ENCODE measurements at regions not wholly inside any gene's neighbourhood (a gene's known extent, or its start where the extent isn't known, plus 50 kb on each side); places are given as distances from the start of the nearest gene placed in this dataset.

DNA sequence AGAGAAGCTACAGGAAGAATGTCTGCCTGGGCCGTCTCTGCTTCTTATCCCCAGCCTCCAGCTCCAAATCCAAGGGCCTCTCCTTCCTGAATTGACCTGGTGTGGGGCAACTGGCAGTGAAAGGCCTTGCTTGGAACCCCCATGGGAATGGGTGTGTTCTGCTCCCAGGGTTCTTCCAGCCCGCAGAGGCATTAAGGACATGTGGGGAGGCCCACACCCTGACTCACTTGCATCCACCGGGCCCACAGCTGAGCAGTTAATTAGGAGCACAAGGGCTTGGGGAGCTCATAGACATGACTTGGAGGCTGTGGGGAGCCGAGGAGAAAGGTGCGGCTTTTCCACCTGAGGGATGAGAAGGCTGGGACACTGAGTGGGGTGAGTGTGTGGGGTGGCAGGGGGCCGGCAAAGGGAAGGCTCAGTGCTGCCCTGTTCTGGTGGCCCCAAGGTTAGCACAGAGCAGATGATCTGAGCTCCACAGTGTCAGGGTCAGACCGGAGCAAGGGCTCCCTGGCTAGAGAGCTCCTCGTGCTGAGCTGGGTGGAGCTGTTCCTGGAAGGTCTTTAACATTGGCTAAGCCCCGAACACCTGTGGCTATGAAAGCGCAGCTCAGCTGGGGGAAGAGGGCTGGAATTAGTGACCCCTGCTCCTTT is 64.5 kb upstream of the NECTIN1 start:
- DNase-seq, result no peak

DNA sequence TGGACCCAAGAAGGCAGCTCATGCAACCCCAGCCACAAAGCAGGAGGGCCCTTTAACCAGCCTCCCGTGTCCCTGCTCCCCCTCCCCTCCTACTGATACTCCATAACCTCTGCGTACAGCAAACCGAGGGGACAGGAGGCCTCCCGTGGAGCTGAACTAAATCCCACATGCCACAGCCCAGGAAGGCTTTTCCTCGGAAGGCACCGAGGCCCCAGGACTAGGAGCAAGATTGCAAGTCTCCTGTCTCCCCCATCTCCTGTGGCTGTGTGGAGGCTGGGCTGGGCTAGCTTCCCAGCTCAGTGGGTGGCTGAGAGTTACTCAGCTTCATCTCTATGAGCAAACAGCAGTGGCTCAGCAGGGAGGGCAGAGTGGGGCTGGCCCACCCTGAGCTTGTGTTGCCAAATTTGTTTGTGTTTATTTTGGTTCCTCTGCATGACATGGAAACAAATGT is 62.7 kb upstream of the NECTIN1 start:
- no peak for DNase-seq

DNA sequence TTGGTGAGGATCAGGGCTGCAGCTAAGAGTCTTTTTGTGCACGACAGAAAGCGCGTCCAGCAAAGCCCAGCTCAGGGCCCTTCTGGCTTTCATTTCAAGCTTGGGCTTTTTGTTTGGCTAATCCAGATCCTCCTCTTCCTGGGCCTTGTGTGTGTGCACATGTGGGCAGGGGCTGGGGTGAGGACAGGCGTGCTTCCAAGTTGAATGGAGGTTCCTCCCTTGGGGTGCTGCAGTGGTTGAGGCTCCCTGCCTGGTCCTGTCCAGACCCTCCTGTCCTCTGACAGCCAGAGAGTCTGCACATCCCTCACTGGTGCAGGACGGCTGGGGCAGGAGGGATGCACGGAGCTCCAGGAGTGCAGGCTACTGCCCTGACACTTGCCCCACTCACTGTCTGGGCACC is 62.0 kb upstream of the NECTIN1 start:
- DNase-seq, result no peak

DNA sequence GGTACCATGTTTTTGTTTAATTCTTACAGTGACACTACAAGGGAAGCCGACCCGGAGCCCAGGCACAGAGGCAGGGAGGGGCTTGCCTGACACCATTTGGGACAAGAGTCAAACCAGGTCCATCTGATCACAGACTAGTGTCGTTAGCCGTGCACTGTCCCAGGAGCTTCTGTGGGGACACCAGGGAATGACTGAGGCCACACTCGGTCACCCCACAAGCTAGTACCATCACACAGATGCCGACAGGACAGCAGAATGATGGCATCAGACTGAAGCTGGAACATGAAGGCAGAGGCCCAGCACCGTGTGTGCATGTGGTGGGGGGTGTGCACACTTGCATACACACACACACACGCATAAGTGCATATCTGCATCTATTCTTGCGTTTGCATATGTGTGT is 61.5 kb upstream of the NECTIN1 start:
- DNase-seq, result no peak

DNA sequence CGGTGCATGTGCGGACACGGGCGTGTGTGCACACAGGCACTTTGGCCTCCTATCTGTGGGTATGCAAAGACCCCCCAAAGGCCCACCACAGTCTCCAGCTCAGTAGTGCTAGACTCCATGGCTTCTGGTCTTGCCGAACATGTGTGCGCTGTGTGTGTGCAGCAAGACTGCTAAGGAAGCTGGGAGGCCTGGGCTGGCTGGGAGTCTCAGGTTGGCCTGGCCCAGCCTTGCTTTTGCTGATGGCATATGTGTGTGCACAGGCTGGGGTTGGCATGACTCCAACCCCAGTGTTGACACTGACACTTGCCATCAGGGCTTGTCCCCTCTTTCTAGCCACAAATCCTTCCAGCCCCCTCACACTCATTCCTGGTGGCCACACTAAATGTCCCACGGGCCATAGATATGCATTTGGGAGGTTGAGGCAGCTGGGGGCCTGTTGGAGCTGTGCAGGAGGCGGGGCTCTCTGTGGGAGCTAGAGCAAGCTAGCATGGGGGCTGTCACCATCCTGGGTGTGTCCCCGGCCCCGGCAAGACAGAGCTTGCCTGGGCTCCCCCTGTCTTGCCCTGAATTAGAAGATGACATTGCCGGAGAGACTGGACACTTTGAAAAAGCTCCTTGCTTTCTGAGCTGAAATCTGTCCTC is 60.9 kb upstream of the NECTIN1 start:
- no peak for DNase-seq

DNA sequence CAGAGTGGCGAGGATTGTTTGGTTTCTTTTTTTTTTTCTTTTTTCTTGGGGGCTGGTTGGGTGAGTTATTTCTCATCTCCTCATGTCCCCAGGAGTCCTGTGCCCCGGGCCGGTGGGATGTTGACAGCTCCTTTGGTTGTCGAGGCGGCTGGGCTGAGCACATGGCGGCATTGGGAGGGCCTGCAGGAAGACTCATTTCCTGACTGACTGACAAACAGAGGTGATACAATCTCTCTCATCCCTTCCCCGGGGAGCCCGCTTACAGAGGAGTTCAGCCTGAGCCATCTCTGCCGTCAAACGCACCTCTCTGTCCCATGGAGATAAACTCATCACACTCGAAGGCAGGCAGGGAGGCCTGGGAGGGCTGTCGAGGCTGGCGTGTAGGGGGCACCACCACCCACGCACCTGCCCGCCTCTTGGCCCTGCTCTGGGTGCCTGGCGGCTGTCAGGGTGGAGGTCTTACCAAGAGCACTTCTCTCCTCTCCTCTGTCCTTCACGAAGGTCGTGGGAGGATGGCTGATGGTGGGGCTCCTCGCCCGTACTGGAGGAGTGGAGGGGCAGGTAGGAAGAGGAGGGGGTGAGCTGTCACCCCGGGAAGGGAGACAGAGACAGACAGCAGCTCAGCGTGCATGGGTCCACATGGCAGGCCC is 60.0 kb upstream of the NECTIN1 start:
- DNase-seq, result no peak

DNA sequence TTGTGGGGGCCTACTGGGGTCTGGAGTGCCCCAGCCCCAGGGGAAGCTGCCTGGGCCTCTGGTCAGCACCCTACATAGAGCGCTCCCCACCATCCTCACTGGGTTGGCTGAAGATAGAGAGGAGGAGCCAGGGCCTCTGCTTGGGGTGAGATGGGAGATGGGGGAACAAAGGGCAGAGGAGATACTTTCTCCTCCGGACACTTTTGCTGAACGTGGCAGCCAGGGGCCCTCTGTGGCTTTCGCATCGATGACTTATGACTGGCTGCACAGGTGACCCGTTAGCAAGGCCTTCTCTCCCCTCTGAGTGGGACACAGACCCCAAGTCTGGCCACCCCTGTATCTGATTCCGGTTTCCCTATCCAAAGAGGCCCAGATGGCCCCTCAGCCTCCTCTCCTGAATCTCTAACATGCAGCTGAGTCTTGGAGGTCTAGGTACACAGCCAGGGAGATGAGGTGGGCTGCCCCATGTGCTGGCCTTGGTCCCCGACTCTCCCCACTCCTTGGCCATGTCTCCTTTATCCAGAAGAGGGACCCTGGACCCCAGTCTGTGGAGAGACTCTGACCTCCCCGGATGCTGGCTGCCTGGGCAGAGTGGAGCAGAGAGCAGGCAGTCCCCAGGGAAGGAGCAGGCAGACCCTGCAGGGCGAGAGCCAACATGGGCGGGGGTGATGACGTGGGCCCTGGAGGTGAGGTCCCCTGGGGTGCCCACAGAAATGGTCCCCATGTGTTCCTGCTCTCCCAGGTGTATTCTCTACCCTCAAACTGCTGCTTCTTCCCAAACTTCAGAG is 59.3 kb upstream of the NECTIN1 start:
- no peak for DNase-seq

DNA sequence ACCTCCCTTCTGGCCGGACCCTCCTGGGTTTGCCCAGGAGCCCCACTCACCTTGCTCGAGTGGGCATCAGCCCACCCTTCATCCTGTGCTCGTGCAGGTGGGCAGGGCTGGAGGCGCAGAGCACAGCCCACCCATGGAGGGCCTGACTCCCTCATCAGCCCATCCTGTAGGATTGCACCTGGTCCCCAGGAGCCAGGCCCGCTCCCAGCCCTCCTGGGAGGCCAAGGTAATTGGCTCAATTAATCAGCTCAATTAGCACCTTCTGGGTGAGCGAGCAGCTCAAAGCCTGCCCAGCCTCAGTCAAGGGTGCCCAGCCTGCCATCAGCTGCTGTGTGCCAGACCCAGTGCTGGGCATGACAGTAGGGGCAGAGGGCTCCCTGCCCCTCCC is 58.1 kb upstream of the NECTIN1 start:
- DNase-seq, result no peak

DNA sequence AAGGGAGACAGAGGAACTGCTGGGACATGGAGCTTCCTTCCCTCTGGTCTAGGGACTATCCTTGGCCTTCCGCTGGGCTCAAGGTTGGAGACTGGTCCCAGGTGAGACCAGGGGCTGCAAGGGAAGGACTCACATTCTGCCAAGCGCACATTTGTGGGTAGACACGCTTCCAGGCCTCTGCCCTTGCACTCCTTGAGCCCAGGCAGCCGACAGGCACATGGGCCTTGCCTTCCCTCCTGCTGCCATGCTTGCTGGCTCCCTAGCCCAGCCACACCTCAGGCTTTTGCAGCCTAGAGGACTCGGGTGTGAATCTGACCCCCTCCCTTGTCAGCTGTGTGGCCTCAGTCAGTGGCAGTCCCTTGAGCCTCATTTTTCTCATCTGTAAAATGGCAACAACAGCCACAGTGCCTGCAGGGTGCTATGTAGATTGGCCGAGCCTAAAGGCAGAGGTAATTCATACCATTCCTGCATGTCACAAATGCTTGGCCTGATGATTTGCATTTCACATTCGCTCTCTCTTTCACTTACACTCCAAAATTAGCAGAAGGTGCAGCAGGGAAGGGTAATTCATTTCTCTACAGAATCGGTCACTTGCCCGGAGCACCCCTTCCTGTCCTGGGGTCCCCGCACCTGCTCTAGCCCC is 57.6 kb upstream of the NECTIN1 start:
- no peak for DNase-seq

DNA sequence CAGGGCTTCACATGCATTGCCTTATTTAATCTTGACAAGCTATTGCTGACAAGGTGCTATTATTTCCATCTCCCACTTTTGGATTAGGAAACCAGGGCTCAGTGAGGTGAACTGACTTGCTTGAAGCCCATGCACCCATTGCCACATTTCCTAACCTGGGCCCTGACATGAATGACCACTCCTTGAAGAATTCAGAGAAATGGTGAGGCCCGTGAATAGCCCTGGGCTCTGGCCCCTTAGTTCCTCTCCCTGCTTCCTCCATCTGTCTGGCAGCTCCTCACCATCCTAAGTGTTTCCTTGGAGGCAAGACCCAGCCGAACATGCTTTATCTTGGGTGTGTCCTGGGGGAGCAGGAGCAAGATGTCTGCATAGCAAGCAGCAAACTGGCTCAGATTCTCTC is 56.1 kb upstream of the NECTIN1 start:
- no peak for DNase-seq

DNA sequence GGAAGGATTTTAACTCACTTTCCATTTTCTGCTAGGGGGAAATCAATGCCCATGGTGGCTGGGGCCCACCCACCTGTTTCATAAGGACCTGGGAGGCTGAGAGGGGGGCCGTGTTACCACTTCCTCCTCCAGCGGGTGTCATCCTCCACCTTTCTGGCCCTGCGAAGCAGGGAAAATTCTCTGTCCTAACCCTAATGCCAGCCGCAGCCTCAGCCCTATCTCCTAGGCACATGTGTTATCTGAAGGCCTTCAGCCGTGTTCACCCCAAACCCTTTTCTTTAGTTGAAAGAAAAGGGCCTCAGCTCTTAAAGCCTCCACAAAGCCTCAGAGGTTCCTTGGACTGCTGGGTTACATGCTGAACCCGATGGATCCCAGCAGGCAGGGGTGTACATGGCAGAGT is 55.4 kb upstream of the NECTIN1 start:
- no peak for DNase-seq

DNA sequence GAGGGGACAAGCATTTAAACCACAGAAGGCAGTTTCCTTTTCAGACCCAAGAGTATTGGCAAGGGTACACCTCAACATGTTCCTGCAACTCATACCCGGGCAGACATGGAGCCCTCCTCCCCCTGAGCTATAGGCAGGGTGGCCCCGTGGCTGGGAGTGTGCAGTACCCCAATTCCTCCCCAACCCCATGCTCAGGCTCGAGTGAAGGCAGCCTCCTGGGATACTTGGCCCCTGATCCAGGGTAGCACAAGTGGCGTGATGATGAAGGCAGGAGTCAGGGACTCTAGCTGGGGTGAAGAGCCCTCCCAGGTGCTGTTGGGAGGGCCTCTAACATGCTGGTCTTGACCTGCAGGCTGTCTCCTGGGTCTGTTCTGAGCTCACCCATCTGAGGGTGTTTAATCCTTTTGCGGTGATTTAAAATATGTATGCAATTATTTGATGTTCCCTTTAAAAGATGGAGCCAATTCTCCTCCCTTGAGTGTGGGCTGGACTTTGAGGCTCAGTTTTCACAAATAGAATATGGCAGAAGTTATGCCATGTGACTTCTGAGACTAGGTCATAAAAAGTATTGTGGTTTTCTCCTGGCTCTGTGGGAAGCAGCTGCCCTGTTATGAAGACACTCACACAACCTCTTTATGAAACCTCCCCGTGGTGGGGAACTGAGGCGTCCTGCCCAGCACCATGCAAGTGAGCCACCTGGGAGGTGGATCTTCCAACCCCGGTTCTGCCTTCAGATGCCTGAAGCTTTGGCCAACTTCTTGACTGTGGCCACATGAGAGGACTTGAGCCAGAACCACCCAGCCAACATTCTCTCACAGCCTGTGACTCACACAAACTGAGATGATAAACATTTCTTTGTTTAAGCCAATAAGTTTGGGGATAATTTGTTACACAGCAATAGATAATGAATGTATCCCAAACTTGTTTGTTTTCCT is 54.7 kb upstream of the NECTIN1 start:
- DNase-seq, result no peak

DNA sequence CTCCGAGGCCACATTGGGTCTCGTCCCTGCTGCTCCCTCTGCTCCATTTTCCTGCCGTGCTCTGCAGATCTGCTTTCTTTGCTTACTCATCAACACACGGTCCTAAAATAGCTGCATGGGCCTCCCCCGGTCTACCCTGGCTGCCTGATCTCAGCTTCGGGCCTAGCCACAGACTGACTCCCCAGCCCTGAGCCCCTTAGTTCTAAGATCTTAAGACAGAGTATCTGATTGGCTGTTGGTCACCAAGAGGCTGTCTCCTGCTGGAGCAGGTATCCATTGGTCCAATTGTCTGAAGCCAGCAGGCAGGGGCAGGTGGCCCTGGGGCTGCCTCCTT is 53.7 kb upstream of the NECTIN1 start:
- no peak for DNase-seq

DNA sequence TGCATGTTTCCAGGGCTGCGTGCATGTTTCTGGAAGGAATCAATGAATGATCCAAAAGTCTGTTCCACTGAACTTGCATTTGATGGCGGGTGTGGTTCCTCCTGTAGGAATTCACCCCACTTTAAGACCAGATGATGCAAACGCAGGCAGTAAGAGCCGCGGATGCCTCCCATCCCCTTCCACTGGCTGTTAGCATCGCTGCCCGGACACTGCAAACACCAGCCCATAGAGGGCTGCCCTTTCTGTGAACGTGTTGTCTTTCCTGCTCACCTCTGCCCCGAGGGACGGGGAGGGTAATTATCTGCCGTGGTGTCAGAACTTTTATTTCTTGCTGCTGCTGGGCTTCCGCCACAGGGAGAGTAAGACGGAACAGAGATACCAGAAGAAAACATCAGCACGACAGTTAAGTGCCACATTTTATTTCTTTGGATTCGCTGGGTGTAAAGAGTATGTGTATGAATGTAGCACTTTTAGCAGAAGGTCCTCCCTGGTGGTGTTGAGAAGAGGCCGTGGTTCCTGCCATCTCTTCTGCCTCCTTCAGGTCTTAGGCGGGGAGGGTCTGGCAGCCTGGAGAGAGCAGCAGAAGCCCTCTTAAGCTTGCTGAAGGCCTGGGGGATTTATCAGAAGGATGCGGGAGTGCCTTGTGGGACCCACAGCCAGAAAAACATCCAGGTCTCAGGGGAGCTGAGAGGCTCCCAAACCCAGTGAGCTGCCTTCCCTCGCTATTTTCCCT is 53.2 kb upstream of the NECTIN1 start:
- no peak for DNase-seq

DNA sequence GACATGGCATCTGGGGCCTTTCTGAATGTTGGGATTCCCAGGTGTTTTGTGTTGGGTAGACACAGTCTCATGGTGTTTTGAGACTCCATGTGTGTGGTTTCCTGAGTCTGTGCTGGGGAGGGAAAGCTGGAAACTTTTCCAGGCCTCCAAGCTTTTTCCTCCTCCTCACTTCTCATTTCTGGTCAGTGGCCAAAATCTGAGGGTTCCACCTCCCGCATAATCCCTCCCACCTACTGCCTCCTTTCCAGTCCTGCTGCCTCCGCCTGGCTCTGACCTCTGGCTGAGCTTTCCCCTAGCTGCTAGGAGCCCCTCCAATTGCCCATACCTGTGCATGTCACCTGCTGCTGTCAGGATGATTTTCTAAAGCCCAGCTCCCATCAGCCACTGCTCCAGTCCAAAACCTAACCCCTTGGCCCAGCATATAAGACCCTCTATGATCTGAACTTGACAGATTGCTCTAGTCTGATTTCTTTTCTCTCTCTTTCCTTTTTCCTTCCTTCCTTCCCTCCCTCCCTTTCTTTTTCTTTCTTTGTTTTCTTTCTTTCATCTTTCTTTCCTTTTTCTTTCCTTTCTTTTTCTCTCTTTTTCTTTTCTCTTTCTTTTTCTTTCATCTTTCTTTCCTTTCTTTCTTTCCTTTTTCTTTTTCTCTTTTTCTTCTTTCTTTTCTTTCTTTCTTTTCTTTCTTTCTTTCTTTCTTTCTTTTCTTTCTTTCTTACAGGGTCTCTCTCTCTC is 51.4 kb upstream of the NECTIN1 start:
- DNase-seq, result no peak

DNA sequence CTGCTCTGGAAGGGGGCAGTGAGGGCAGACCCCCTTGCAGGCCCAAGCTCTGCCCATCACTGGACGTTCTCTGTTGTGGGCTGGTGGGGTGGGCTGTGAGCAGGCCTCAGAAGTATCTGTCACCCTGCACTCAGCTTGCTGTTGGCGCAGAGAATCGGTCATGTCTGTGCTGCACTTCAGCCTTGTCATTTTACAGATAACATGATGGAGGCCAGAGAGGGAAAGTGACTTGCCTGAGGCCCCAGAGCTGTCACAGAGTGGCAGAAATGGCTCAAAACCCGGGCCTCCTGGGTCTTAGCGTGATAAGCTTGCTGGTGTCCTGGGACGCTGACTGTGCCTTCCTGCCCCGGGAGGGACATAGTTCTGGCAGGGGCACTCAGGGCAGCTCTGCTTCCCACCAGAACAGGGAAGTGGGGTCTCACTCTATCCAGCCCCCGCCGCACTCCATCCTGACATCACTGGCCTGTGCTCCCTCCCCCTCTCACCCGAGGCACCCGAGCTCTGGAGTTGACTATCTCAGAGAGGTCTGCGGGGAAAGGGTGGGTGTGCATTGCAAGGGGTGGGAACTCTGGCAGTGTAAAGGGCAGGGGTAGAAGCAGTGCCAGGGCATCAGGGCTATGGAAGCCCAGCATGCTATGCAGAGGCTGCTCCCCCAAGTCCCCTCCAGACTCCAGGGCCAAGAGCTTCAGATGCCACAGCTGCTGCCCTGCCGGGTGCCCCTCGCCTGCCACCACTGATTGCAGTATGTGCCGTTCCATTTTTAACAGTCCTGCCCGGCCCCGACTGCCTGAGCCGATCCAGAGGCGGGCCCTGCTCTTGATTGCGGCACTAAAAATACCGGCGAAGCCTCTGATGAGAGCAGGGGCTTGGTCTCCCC is 50.4 kb upstream of the NECTIN1 start:
- DNase-seq, result no peak
